IMR-90 (cell line): ENCODE measurements at regions not wholly inside any gene's neighbourhood (a gene's known extent, or its start where the extent isn't known, plus 50 kb on each side); places are given as distances from the start of the nearest gene placed in this dataset.

Experiments
- ATAC-seq: fragments of 200-7000 bp; cut with Tn5 transposase; 2 replicates; pipeline ENCODE4 v1.9.1; 2020; ENCODE audit warnings: low read depth, mild to moderate bottlenecking, moderate library complexity
- BruUV-seq: library from RNA; stranded (reverse); fragments of 400-500 nt; replicated peaks from 2 replicates; lab custom pipeline; 2021; lab: Mats Ljungman, UMichigan
- CTCF ChIA-PET: fragments of 300-600 bp; formaldehyde crosslinking; extraction: SDS; loops from one replicate; lab custom pipeline; 2021; ENCODE audit warnings: antibody characterized with exemption; lab: Yijun Ruan, JAX
- POLR2A ChIA-PET: fragments of 300-600 bp; sonication (Branson Sonifier 250); formaldehyde crosslinking; loops from one replicate; lab custom pipeline; 2022; ENCODE audit warnings: antibody characterized with exemption; ENCODE audit not compliant: unreplicated experiment; lab: Charles Lee
- DNase-seq: peaks from one replicate; pipeline ENCODE4 v3.0.0; 2013
- H2AFZ ChIP-seq: replicated peaks from 2 replicates; pipeline ENCODE3; 2013; ENCODE audit warnings: low read length, mild to moderate bottlenecking; ENCODE audit not compliant: poor library complexity
- H2AK5ac ChIP-seq: 2 replicates; pipeline ENCODE4 v1.6.1; 2013; ENCODE audit warnings: low read depth, low read length, inconsistent platforms
- H2AK9ac ChIP-seq: replicated peaks from 2 replicates; pipeline ENCODE3; 2013; ENCODE audit warnings: mild to moderate bottlenecking, low read depth, low read length, moderate library complexity; ENCODE audit not compliant: poor library complexity
- H2BK120ac ChIP-seq: 2 replicates; pipeline ENCODE4 v1.6.1; 2013; ENCODE audit warnings: low read depth, low read length, inconsistent platforms
- H2BK15ac ChIP-seq: 3 replicates; pipeline ENCODE4 v1.6.1; 2013; ENCODE audit warnings: low read depth, low read length, inconsistent platforms
- H2BK20ac ChIP-seq: 2 replicates; pipeline ENCODE4 v1.6.1; 2013; ENCODE audit warnings: low read depth, mild to moderate bottlenecking, inconsistent platforms, low read length, moderate library complexity
- H2BK5ac ChIP-seq: 2 replicates; pipeline ENCODE4 v1.6.1; 2013; ENCODE audit warnings: mild to moderate bottlenecking, low read depth, low read length, inconsistent platforms; ENCODE audit not compliant: poor library complexity, severe bottlenecking
- H3K14ac ChIP-seq: replicated peaks from 2 replicates; pipeline ENCODE4 v1.6.1; 2013; ENCODE audit warnings: low read depth, low read length, inconsistent platforms
- H3K18ac ChIP-seq: 2 replicates; pipeline ENCODE4 v1.6.1; 2013; ENCODE audit warnings: low read depth, low read length, control low read depth
- H3K23ac ChIP-seq: 2 replicates; pipeline ENCODE4 v1.6.1; 2013; ENCODE audit warnings: low read depth, low read length, inconsistent platforms
- H3K27ac ChIP-seq: 2 replicates; pipeline ENCODE4 v1.5.1; 2013; ENCODE audit warnings: mild to moderate bottlenecking, control low read depth, low read length; ENCODE audit not compliant: insufficient read depth
- H3K27me3 ChIP-seq: 2 replicates; pipeline ENCODE4 v1.6.1; 2013; ENCODE audit warnings: low read length; ENCODE audit not compliant: control insufficient read depth, insufficient read depth
- H3K36me3 ChIP-seq: 2 replicates; pipeline ENCODE4 v1.6.1; 2013; ENCODE audit warnings: low read length, mixed read lengths; ENCODE audit not compliant: control insufficient read depth, insufficient read depth
- H3K4ac ChIP-seq: 2 replicates; pipeline ENCODE4 v1.6.1; 2013; ENCODE audit warnings: low read depth, low read length, inconsistent platforms
- H3K4me1 ChIP-seq: 2 replicates; pipeline ENCODE4 v1.6.1; 2013; ENCODE audit warnings: low read length, mixed read lengths; ENCODE audit not compliant: control insufficient read depth, insufficient read depth
- H3K4me2 ChIP-seq: 2 replicates; pipeline ENCODE4 v1.6.1; 2013; ENCODE audit warnings: low read depth, mild to moderate bottlenecking, control low read depth, low read length, moderate library complexity
- H3K4me3 ChIP-seq: 2 replicates; pipeline ENCODE4 v1.5.1; 2013; ENCODE audit warnings: low read depth, mild to moderate bottlenecking, control low read depth, low read length, moderate library complexity; ENCODE audit not compliant: insufficient read depth
- H3K56ac ChIP-seq: 2 replicates; pipeline ENCODE4 v1.6.1; 2013; ENCODE audit warnings: low read length, inconsistent platforms; ENCODE audit not compliant: insufficient read depth; ENCODE audit errors: extremely low read depth
- H3K79me1 ChIP-seq, 2 experiments: 2 replicates each; pipeline ENCODE4 v1.6.1; 2013; ENCODE audit warnings: low read length in 2 of 2, inconsistent platforms in 1 of 2, low read depth in 1 of 2
- H3K9ac ChIP-seq: 2 replicates; pipeline ENCODE4 v1.6.1; 2013; ENCODE audit warnings: low read depth, low read length, control low read depth
- H3K9me1 ChIP-seq: 2 replicates; pipeline ENCODE4 v1.6.1; 2013; ENCODE audit warnings: low read length, inconsistent platforms; ENCODE audit not compliant: insufficient read depth
- H3K9me3 ChIP-seq: 2 replicates; pipeline ENCODE4 v1.6.1; 2013; ENCODE audit warnings: low read length; ENCODE audit not compliant: control insufficient read depth, insufficient read depth
- H4K20me1 ChIP-seq: 2 replicates; pipeline ENCODE4 v1.6.1; 2013; ENCODE audit warnings: low read length, inconsistent platforms; ENCODE audit not compliant: insufficient read depth
- H4K5ac ChIP-seq: 2 replicates; pipeline ENCODE4 v1.6.1; 2013; ENCODE audit warnings: mild to moderate bottlenecking, low read depth, low read length, control low read depth
- H4K8ac ChIP-seq, 2 experiments: 2 replicates each; pipeline ENCODE4 v1.6.1; 2013; ENCODE audit warnings: low read depth in 2 of 2, low read length in 2 of 2, control low read depth in 1 of 2, inconsistent platforms in 1 of 2
- H4K91ac ChIP-seq: 2 replicates; pipeline ENCODE4 v1.6.1; 2013; ENCODE audit warnings: low read depth, low read length, inconsistent platforms; ENCODE audit not compliant: insufficient read depth
- FOS ChIP-seq: fragments of 150-350 bp; IDR thresholded peaks from 2 replicates; pipeline ENCODE4 v1.6.1; 2016; ENCODE audit warnings: low read depth, low read length
- NFE2L2 ChIP-seq: fragments of 150-350 bp; IDR thresholded peaks from 2 replicates; pipeline ENCODE4 v1.6.1; 2016; ENCODE audit warnings: low read depth, mild to moderate bottlenecking, low read length
- RAD21 ChIP-seq: IDR thresholded peaks from 2 replicates; pipeline ENCODE4 v1.6.1; 2012; ENCODE audit warnings: low read length, improper control_type of control experiment
- WGBS, 2 experiments: methylation state at CpG; one replicate each; pipeline versions ENCODE4 v1.1.5 to v1.1.7; 2013; ENCODE audit warnings: missing lambda C conversion rate in 2 of 2; ENCODE audit not compliant: insufficient read length in 1 of 2; ENCODE audit errors: extremely low coverage in 2 of 2; 5-methylcytosine and 5-hydroxymethylcytosine counted together
- dilution Hi-C: fragments of 300-500 bp; cut with HindIII; formaldehyde crosslinking; loops from one replicate; pipeline ENCODE4 v1.14.3; 2018; ENCODE audit warnings: low sequenced_read_pairs; ENCODE audit not compliant: unreplicated experiment
- in situ Hi-C: fragments of 300-500 bp; cut with MboI; formaldehyde crosslinking; loops from 3 replicates; pipeline ENCODE4 v1.14.3; 2019; ENCODE audit warnings: low sequenced_read_pairs, inconsistent platforms, mixed read lengths
- intact Hi-C: fragments of 100-400 bp; cut with micrococcal nuclease; formaldehyde crosslinking; loops from 2 replicates; pipeline ENCODE4 v1.10.0; 2022
- TF ChIP-seq, protein P1 (sequence below): conservative IDR thresholded peaks from 2 replicates; pipeline ENCODE4 v1.5.1; 2012; ENCODE audit warnings: mild to moderate bottlenecking, low read depth, low read length, improper control_type of control experiment

DNA sequence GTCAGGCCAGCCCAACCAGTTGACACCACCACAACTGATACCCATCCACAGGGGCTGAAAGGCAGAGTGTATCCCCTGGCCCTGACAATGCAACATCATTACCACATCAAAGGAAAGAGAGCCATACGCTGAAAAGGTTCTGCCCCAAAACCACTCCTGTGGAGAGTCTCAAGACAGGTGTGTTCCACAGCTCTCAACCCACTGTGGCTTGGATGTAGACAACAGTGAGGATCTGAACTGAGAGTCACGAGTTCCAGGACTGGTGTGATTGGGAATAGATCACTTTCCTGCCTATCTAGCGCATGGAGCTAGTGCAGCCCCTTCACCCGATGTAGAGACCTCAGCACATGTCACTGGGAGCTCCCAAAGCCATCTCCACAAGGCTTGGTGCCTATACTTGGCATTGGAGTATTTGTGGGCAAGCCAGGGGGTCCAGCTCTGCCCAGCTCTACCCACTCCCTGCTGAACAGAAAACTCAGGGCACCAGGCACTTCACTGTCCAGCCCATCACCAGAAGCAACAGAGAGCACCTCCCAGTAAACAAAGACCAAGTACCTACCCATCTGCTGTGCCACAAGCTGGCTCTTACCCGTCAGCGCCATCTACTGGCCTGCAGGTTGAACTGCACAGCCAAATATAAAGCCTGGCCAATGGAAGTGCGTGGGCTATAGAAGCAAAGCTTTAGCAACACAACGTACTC lies 579.5 kb downstream of the UQCRFS1 start:
- dilution Hi-C loops (no loop called here), intact Hi-C loops (no loop called here), in situ Hi-C loops (no loop called here)
- H2AK5ac ChIP-seq: no peak overlapping the region
- H2AFZ ChIP-seq: no peak overlapping the region
- no CpG with 5 or more reads among the region's 8 CpGs for whole genome bisulfite sequencing, 2 experiments
- no peak overlapping the region for H4K5ac ChIP-seq
- no peak overlapping the region for H3K23ac ChIP-seq
- ATAC-seq (no peak), DNase-seq (peak; percentile 1)
- H3K79me1 ChIP-seq: no peaks in the 10 kb centered on the region
- TF ChIP-seq FOS (no peak), NFE2L2 (no peak), RAD21 (peak; percentile 22; the same call in 1 of the 2 replicates)
- TF ChIP-seq, protein P1, sequence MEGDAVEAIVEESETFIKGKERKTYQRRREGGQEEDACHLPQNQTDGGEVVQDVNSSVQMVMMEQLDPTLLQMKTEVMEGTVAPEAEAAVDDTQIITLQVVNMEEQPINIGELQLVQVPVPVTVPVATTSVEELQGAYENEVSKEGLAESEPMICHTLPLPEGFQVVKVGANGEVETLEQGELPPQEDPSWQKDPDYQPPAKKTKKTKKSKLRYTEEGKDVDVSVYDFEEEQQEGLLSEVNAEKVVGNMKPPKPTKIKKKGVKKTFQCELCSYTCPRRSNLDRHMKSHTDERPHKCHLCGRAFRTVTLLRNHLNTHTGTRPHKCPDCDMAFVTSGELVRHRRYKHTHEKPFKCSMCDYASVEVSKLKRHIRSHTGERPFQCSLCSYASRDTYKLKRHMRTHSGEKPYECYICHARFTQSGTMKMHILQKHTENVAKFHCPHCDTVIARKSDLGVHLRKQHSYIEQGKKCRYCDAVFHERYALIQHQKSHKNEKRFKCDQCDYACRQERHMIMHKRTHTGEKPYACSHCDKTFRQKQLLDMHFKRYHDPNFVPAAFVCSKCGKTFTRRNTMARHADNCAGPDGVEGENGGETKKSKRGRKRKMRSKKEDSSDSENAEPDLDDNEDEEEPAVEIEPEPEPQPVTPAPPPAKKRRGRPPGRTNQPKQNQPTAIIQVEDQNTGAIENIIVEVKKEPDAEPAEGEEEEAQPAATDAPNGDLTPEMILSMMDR: peak; percentile 45
- H3K18ac ChIP-seq: no peak overlapping the region
- H3K9ac ChIP-seq: no peak overlapping the region
- H3K14ac ChIP-seq: no peak overlapping the region
- no peak overlapping the region for H2BK15ac ChIP-seq
- H3K27me3 ChIP-seq: no peaks in the 10 kb centered on the region
- H4K8ac ChIP-seq: no peak overlapping the region
- H3K4me3 ChIP-seq: no peak overlapping the region
- no peak overlapping the region for H3K56ac ChIP-seq
- no peak overlapping the region for H2BK5ac ChIP-seq
- H2BK20ac ChIP-seq: no peak overlapping the region
- POLR2A ChIA-PET: no interaction called here
- H3K9me3 ChIP-seq: peaks cover 27% of the 10 kb centered on the region
- no peak overlapping the region for H3K4me2 ChIP-seq
- H2BK120ac ChIP-seq: no peak overlapping the region
- no TSS peak for BruUV-seq
- no peaks in the 10 kb centered on the region for H3K36me3 ChIP-seq
- CTCF ChIA-PET: interaction anchor here (0.7 kb wide), 1 partner anchor 8 kb away, joined by 3 read pairs; no protein-coding TSS in a partner anchor
- H3K9me1 ChIP-seq: no peaks in the 10 kb centered on the region
- no peak overlapping the region for H4K91ac ChIP-seq
- H3K27ac ChIP-seq: no peak overlapping the region
- H2AK9ac ChIP-seq: no peak overlapping the region
- no peaks in the 10 kb centered on the region for H4K20me1 ChIP-seq
- no peaks in the 10 kb centered on the region for H3K4me1 ChIP-seq
- no peak overlapping the region for H3K4ac ChIP-seq
